Peyer's patch (tissue), 4 donors: ENCODE measurements at regions not wholly inside any gene's neighbourhood (a gene's known extent, or its start where the extent isn't known, plus 50 kb on each side); places are given as distances from the start of the nearest gene placed in this dataset.

Experiments
- CTCF ChIP-seq, 6 experiments: fragments of 450-650 bp in 4 of 6; fragments of 200-600 bp in 2 of 6; sonication (generic) in 1 of 6; IDR thresholded peaks; one replicate each; pipeline ENCODE4 v1.5.1; 2017 to 2019; ENCODE audit warnings: antibody characterized with exemption in 6 of 6, mild to moderate bottlenecking in 3 of 6, moderate library complexity in 1 of 6
- POLR2A ChIP-seq, 2 donors: fragments of 450-650 bp; IDR thresholded peaks; one replicate each; pipeline ENCODE4 v1.5.1; 2017; ENCODE audit warnings: antibody characterized with exemption in 2 of 2, mild to moderate bottlenecking in 2 of 2, moderate library complexity in 2 of 2

GRCh38 chr6:9532621-9533557 lies 882.0 kb downstream of the TFAP2A start:
- no peak for TF ChIP-seq POLR2A (IDR thresholded peaks at IDR 0.05)
- TF ChIP-seq CTCF (IDR thresholded peaks at IDR 0.05): no peak
